GM18519 (cell line): ENCODE measurements at regions not wholly inside any gene's neighbourhood (a gene's known extent, or its start where the extent isn't known, plus 50 kb on each side); places are given as distances from the start of the nearest gene placed in this dataset.

Source experiments
- ATAC-seq: cut with Tn5 transposase; IDR thresholded peaks from one replicate; pipeline ENCODE4 v1.9.1; 2021; ENCODE audit warnings: mild to moderate bottlenecking, moderate library complexity; ENCODE audit not compliant: unreplicated experiment, low FRiP score

- no peak for ATAC-seq
These were observed 152.2 kb upstream of the MPDZ start for GRCh38 chr9:13431692-13432091.

- no peak for ATAC-seq
These were observed 151.7 kb upstream of the MPDZ start for GRCh38 chr9:13431222-13431536.

GRCh38 chr9:13430368-13431221 is 151.1 kb upstream of the MPDZ start:
- no peak for ATAC-seq

GRCh38 chr9:13429301-13430190 is 150.1 kb upstream of the MPDZ start:
- no peak for ATAC-seq

GRCh38 chr9:13428766-13429165 is 149.3 kb upstream of the MPDZ start:
- no peak for ATAC-seq

- ATAC-seq = no peak
These were observed 148.1 kb upstream of the MPDZ start for GRCh38 chr9:13427587-13427986.

- no peak for ATAC-seq
These were observed 147.1 kb upstream of the MPDZ start for GRCh38 chr9:13426606-13427005.

GRCh38 chr9:13424872-13425271 is 145.4 kb upstream of the MPDZ start:
- no peak for ATAC-seq

GRCh38 chr9:13424204-13424603 is 144.7 kb upstream of the MPDZ start:
- no peak for ATAC-seq

- ATAC-seq = no peak
These were observed 134.9 kb upstream of the MPDZ start for GRCh38 chr9:13414349-13414748.

GRCh38 chr9:13412331-13412730 is 132.8 kb upstream of the MPDZ start:
- ATAC-seq = no peak

- no peak for ATAC-seq
These were observed 132.3 kb upstream of the MPDZ start for GRCh38 chr9:13411791-13412190.

GRCh38 chr9:13410566-13411031 is 131.1 kb upstream of the MPDZ start:
- ATAC-seq = no peak

GRCh38 chr9:13397661-13398060 is 118.2 kb upstream of the MPDZ start:
- no peak for ATAC-seq

- ATAC-seq = no peak
These were observed 117.7 kb upstream of the MPDZ start for GRCh38 chr9:13397220-13397619.

- ATAC-seq = no peak
These were observed 116.9 kb upstream of the MPDZ start for GRCh38 chr9:13396418-13396817.

GRCh38 chr9:13395156-13395555 is 115.7 kb upstream of the MPDZ start:
- no peak for ATAC-seq

GRCh38 chr9:13388157-13388556 is 108.7 kb upstream of the MPDZ start:
- no peak for ATAC-seq

GRCh38 chr9:13387734-13388067 is 108.2 kb upstream of the MPDZ start:
- ATAC-seq = no peak

- ATAC-seq = no peak
These were observed 107.6 kb upstream of the MPDZ start for GRCh38 chr9:13386935-13387733.

- no peak for ATAC-seq
These were observed 106.8 kb upstream of the MPDZ start for GRCh38 chr9:13386316-13386715.
